Esophagus muscularis mucosa (tissue), 4 donors: ENCODE measurements at regions not wholly inside any gene's neighbourhood (a gene's known extent, or its start where the extent isn't known, plus 50 kb on each side); places are given as distances from the start of the nearest gene placed in this dataset.

ENCODE experiments used
- DNase-seq: peaks from one replicate; pipeline ENCODE4 v3.0.0-alpha.2; 2017; ENCODE audit errors: extremely low spot score
- H3K27ac ChIP-seq, 4 donors: fragments of 200-600 bp; sonication (generic); replicated peaks in 1 of 4; 1 replicate in 3 of 4; 2 replicates in 1 of 4; pipeline ENCODE4 v1.5.1; 2016 to 2019; ENCODE audit warnings: mild to moderate bottlenecking in 1 of 4
- H3K27me3 ChIP-seq, 4 donors: fragments of 200-600 bp; sonication (generic); one replicate each; pipeline versions ENCODE4 v1.5.1 to v1.6.0; 2016 to 2019
- H3K36me3 ChIP-seq, 4 donors: fragments of 200-600 bp; sonication (generic); one replicate each; pipeline ENCODE4 v1.5.1; 2016 to 2019
- H3K4me1 ChIP-seq, 4 donors: fragments of 200-600 bp; sonication (generic); one replicate each; pipeline ENCODE4 v1.5.1; 2016 to 2019
- H3K4me3 ChIP-seq, 4 donors: fragments of 200-600 bp; sonication (generic); 1 replicate in 2 of 4; 2 replicates in 2 of 4; pipeline ENCODE4 v1.5.1; 2016 to 2019; ENCODE audit warnings: mild to moderate bottlenecking in 4 of 4, moderate library complexity in 1 of 4
- H3K9me3 ChIP-seq, 4 donors: fragments of 200-600 bp; sonication (generic); 1 replicate in 3 of 4; 2 replicates in 1 of 4; pipeline ENCODE4 v1.5.1; 2016 to 2019
- CTCF ChIP-seq, 3 experiments: fragments of 200-600 bp in 2 of 3; fragments of 450-650 bp in 1 of 3; sonication (generic) in 2 of 3; IDR thresholded peaks; one replicate each; pipeline ENCODE4 v1.5.1; 2017 to 2019; ENCODE audit warnings: antibody characterized with exemption in 3 of 3, mild to moderate bottlenecking in 2 of 3, moderate library complexity in 1 of 3
- EP300 ChIP-seq: sonication (generic); formaldehyde crosslinking; IDR thresholded peaks from one replicate; pipeline ENCODE4 v1.6.1; 2017; ENCODE audit warnings: antibody characterized with exemption
- POLR2A ChIP-seq: fragments of 450-650 bp; IDR thresholded peaks from one replicate; pipeline ENCODE4 v1.6.1; 2017; ENCODE audit warnings: antibody characterized with exemption, moderate library complexity, mild to moderate bottlenecking, low read depth
- POLR2AphosphoS5 ChIP-seq, 2 donors: sonication (generic); formaldehyde crosslinking; IDR thresholded peaks; one replicate each; pipeline ENCODE4 v1.6.1; 2017; ENCODE audit warnings: antibody characterized with exemption in 2 of 2
- WGBS: methylation state at CpG from one replicate; pipeline ENCODE4 v1.1.5; 2018; 5-methylcytosine and 5-hydroxymethylcytosine counted together
- intact Hi-C: fragments of 100-400 bp; cut with DNase I; formaldehyde crosslinking; loops from one replicate; pipeline ENCODE4 v1.15.1; 2023

GRCh38 chr4:125070861-125071260 lies 243.9 kb upstream of the FAT4 start:
- H3K4me1 ChIP-seq: peaks cover 0 to 10% (median 2%) of the 10 kb centered on the region in 4 donors
- H3K9me3 ChIP-seq: no peaks in the 10 kb centered on the region
- no peak overlapping the region for H3K4me3 ChIP-seq
- no peak for TF ChIP-seq CTCF (IDR thresholded peaks at IDR 0.05)
- no peak for TF ChIP-seq POLR2A
- TF ChIP-seq EP300: no peak
- no peak for TF ChIP-seq POLR2AphosphoS5 (IDR thresholded peaks at IDR 0.05)
- intact Hi-C loops: no loop called here
- no peaks in the 10 kb centered on the region for H3K27me3 ChIP-seq
- no peak overlapping the region for H3K27ac ChIP-seq
- no peaks in the 10 kb centered on the region for H3K36me3 ChIP-seq
- DNase-seq: no peak

GRCh38 chr4:125062115-125063050 lies 252.4 kb upstream of the FAT4 start:
- intact Hi-C loops: no loop called here
- 83% methylated on average over 7 of the region's 7 CpGs for WGBS
- no peak for TF ChIP-seq EP300
- no peak for TF ChIP-seq POLR2AphosphoS5 (IDR thresholded peaks at IDR 0.05)
- TF ChIP-seq POLR2A: no peak
- no peak for TF ChIP-seq CTCF (IDR thresholded peaks at IDR 0.05)
- Histone ChIP-seq H3K4me1 (peaks cover 0 to 6% (median 0%) of the 10 kb centered on the region in 4 donors), H3K4me3 (no peak overlapping the region), H3K27ac (no peak overlapping the region), H3K27me3 (no peaks in the 10 kb centered on the region), H3K36me3 (no peaks in the 10 kb centered on the region), H3K9me3 (no peaks in the 10 kb centered on the region)
- DNase-seq: no peak

GRCh38 chr4:125060376-125060775 lies 254.4 kb upstream of the FAT4 start:
- TF ChIP-seq EP300 (no peak), CTCF (IDR thresholded peaks at IDR 0.05) (no peak), POLR2A (no peak)
- Histone ChIP-seq H3K36me3 (no peaks in the 10 kb centered on the region), H3K4me3 (no peak overlapping the region), H3K27me3 (no peaks in the 10 kb centered on the region), H3K27ac (no peak overlapping the region), H3K9me3 (no peaks in the 10 kb centered on the region), H3K4me1 (peaks cover 0 to 6% (median 0%) of the 10 kb centered on the region in 4 donors)
- intact Hi-C loops: no loop called here
- 94% methylated on average over 2 of the region's 2 CpGs for WGBS
- DNase-seq: no peak

GRCh38 chr4:125049711-125050110 lies 265.0 kb upstream of the FAT4 start:
- intact Hi-C loops: no loop called here
- no peak overlapping the region for H3K27ac ChIP-seq
- H3K9me3 ChIP-seq: no peaks in the 10 kb centered on the region
- no peaks in the 10 kb centered on the region for H3K27me3 ChIP-seq
- TF ChIP-seq POLR2AphosphoS5 (IDR thresholded peaks at IDR 0.05) (no peak), POLR2A (no peak), CTCF (IDR thresholded peaks at IDR 0.05) (no peak), EP300 (no peak)
- H3K4me1 ChIP-seq: peaks cover 0 to 7% (median 3%) of the 10 kb centered on the region in 4 donors
- no peaks in the 10 kb centered on the region for H3K36me3 ChIP-seq
- H3K4me3 ChIP-seq: no peak overlapping the region
- WGBS: 37% methylated on average over 1 of the region's 1 CpG
- no peak for DNase-seq

- Histone ChIP-seq H3K27me3 (no peaks in the 10 kb centered on the region), H3K9me3 (no peaks in the 10 kb centered on the region), H3K36me3 (no peaks in the 10 kb centered on the region), H3K4me1 (peaks cover 0 to 8% (median 3%) of the 10 kb centered on the region in 4 donors), H3K27ac (no peak overlapping the region), H3K4me3 (no peak overlapping the region)
- intact Hi-C loops: no loop called here
- no peak for DNase-seq
- TF ChIP-seq CTCF (IDR thresholded peaks at IDR 0.05) (no peak), EP300 (no peak), POLR2A (no peak), POLR2AphosphoS5 (IDR thresholded peaks at IDR 0.05) (no peak)
Observed at GRCh38 chr4:125045311-125045710, 269.4 kb upstream of the FAT4 start.
